ENCODE measurements at regions not wholly inside any gene's neighbourhood (a gene's known extent, or its start where the extent isn't known, plus 50 kb on each side); places are given as distances from the start of the nearest gene placed in this dataset.

DNA sequence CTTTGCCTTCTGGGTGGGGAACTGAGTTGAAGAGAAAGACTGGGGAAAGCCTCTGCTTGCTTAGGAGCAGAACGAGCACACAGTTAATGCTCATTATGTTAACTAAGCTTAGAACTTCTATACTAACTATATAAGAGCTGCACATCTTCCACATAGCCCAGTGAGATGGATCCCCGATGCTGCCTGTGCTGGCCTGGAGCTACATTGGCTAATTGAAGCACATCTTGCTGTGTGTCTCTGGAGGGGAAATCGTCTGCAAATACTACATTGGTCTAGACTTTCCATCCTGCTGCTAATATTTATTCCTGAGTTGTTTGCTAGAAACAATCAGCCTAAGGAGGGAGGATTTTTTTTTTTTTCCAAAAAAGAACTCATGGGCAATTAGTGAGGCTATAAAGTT lies 406.3 kb downstream of the HAPSTR1 start:
- TF ChIP-seq, protein P1, sequence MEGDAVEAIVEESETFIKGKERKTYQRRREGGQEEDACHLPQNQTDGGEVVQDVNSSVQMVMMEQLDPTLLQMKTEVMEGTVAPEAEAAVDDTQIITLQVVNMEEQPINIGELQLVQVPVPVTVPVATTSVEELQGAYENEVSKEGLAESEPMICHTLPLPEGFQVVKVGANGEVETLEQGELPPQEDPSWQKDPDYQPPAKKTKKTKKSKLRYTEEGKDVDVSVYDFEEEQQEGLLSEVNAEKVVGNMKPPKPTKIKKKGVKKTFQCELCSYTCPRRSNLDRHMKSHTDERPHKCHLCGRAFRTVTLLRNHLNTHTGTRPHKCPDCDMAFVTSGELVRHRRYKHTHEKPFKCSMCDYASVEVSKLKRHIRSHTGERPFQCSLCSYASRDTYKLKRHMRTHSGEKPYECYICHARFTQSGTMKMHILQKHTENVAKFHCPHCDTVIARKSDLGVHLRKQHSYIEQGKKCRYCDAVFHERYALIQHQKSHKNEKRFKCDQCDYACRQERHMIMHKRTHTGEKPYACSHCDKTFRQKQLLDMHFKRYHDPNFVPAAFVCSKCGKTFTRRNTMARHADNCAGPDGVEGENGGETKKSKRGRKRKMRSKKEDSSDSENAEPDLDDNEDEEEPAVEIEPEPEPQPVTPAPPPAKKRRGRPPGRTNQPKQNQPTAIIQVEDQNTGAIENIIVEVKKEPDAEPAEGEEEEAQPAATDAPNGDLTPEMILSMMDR (IDR thresholded peaks at IDR 0.05; ENCODE audit: unreplicated experiment) = no peak
- DNase-seq (ENCODE audit: low spot score, unreplicated experiment) = no peak
- H3K27ac Mint-ChIP-seq = no peak overlapping the region

DNA sequence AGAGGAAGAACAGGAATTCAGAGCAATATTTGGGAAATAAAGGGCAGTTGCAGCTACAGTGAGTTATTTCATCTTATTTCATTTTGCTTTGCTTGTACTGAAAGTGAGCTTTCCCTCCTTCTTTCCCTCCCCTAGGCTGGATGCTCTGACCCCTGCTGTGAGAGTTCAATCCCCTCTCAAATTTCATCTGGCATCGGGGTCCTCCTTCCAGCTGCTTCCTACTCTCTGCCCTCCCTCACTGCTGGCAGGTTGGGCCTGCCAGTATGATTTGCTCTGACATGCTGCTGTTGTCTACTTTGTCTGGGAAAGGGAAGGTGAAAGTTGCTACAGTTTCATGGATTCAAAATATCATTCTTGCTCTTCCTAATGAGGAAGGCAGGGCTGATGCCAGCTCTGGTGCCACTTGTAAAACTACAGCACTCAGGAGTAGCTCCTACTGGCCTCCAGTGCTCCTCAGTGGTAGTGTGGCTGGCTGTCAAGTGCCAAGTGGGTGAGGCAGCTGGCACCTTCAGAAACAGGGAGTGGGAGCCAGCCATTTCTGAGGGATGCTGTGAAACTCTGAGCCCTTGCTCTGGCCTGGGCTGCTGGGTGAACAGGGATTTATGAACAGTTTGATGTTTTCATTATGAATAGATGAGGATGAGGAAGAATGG lies 408.6 kb downstream of the HAPSTR1 start:
- no peak overlapping the region for H3K4me3 Mint-ChIP-seq (ENCODE audit: low read depth)
- no peak for DNase-seq (ENCODE audit: low spot score, unreplicated experiment)
- peaks cover 12% of the 10 kb centered on the region for H3K4me1 Mint-ChIP-seq (ENCODE audit: low read depth)
- H3K36me3 Mint-ChIP-seq (ENCODE audit: insufficient read depth) = no peaks in the 10 kb centered on the region
- H3K27me3 Mint-ChIP-seq = no peaks in the 10 kb centered on the region
- H3K9me3 Mint-ChIP-seq (ENCODE audit: low read depth) = peaks cover 3% of the 10 kb centered on the region
- TF ChIP-seq, protein P1 (IDR thresholded peaks at IDR 0.05; ENCODE audit: unreplicated experiment) = no peak
- H3K27ac Mint-ChIP-seq = no peak overlapping the region

More for the DNA sequence above, 406.3 kb downstream of the HAPSTR1 start:
- Mint-ChIP-seq H3K4me3 (ENCODE audit: low read depth) (no peak overlapping the region), H3K27me3 (no peaks in the 10 kb centered on the region), H3K36me3 (ENCODE audit: insufficient read depth) (no peaks in the 10 kb centered on the region), H3K4me1 (ENCODE audit: low read depth) (no peaks in the 10 kb centered on the region), H3K9me3 (ENCODE audit: low read depth) (peaks cover 3% of the 10 kb centered on the region)

DNA sequence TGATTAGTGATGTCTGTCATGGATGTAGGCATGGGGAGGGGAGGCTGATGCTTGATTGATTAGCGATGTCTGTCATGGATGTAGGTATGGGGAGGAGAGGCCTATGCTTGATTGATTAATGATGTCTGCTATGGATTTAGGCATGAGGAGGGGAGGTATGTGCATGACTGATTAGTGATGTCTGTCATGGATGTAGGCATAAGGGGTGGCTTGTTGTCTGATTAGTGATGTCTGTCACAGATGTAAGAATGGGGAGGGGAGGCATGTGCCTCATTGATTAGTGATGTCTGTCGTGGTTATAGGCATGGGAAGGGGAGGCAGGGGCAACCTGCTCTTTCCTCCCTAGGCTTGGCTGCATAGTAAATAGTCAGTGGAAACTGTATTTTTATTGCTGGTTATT lies 409.4 kb downstream of the HAPSTR1 start:
- TF ChIP-seq, protein P1 (IDR thresholded peaks at IDR 0.05; ENCODE audit: unreplicated experiment) = no peak
- no peak for DNase-seq (ENCODE audit: low spot score, unreplicated experiment)
- Mint-ChIP-seq H3K36me3 (ENCODE audit: insufficient read depth) (no peaks in the 10 kb centered on the region), H3K4me3 (ENCODE audit: low read depth) (no peak overlapping the region), H3K9me3 (ENCODE audit: low read depth) (peaks cover 5% of the 10 kb centered on the region), H3K27me3 (no peaks in the 10 kb centered on the region), H3K27ac (no peak overlapping the region), H3K4me1 (ENCODE audit: low read depth) (peaks cover 12% of the 10 kb centered on the region)

DNA sequence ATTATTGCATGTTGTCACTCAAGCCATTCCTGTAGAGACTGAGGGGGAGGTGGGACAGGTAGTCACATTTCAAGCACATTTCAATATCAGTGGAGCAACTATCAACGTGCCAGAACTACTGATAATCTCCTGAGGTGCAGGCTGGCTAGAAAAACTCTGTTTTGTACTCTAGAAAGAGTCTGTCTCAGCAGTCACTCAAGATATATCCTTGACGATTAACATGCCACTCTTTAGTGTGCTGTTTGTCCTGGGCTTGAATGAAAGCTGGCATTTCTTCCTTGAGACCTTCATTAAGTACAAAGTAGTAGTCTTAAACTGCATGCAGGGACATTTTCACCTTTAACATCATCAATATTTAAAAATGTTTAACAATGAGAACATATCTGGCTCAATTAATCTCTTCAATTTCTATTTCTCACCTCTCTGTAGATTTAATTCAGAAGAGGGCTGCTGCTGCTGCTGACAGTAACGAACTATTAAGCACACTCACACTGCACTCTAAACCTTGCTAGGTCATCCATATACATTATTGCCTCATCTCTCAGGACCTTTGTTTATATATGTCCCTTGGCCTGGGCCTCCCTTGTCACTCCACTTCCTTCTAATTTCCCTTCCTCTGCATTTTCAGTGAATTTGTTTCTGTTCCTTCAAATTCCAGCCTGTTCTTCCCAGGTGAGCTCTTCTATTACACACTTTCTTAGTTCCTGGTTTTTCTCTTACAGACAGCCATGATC lies 412.0 kb downstream of the HAPSTR1 start:
- Mint-ChIP-seq H3K27me3 (no peaks in the 10 kb centered on the region), H3K4me1 (ENCODE audit: low read depth) (peaks cover 23% of the 10 kb centered on the region), H3K9me3 (ENCODE audit: low read depth) (peaks cover 6% of the 10 kb centered on the region), H3K27ac (peak overlapping the region; percentile 2), H3K4me3 (ENCODE audit: low read depth) (no peak overlapping the region), H3K36me3 (ENCODE audit: insufficient read depth) (no peaks in the 10 kb centered on the region)
- TF ChIP-seq, protein P1 (IDR thresholded peaks at IDR 0.05; ENCODE audit: unreplicated experiment) = no peak
- DNase-seq (ENCODE audit: low spot score, unreplicated experiment) = no peak

DNA sequence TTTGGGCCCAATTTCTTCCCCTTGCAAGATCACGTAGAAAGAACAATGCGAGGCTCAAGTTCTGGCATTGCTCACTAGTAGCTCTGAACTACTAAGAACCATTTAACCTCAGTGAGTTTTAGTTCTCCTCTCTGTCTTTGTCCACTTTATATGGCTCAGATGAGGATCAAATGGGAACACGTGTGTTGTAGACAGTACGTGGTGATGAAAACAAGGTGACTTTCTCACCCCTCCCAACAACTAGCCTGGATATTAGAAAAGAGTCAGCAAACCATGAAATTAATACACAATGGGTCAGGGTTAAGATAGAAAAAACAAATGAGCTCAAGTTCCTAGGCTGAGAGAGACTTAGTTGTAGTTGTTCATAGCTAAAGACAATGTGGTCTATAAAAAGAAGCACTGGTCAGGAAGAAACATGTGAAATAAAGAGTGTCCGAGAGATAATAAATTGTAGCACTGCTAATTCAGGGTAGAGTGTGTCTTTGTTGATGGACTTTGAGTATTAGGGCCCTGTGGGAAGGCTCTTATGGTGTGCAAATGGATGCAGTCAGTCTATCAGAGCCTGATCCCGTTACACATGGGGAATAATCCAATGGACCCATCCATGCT lies 417.0 kb downstream of the HAPSTR1 start:
- Mint-ChIP-seq H3K4me1 (ENCODE audit: low read depth) (peaks cover 21% of the 10 kb centered on the region), H3K9me3 (ENCODE audit: low read depth) (peaks cover 6% of the 10 kb centered on the region), H3K4me3 (ENCODE audit: low read depth) (no peak overlapping the region), H3K36me3 (ENCODE audit: insufficient read depth) (no peaks in the 10 kb centered on the region), H3K27ac (no peak overlapping the region), H3K27me3 (no peaks in the 10 kb centered on the region)
- TF ChIP-seq, protein P1 (IDR thresholded peaks at IDR 0.05; ENCODE audit: unreplicated experiment) = no peak
- DNase-seq (ENCODE audit: low spot score, unreplicated experiment) = no peak
